GM12878 (cell line): ENCODE measurements at regions not wholly inside any gene's neighbourhood (a gene's known extent, or its start where the extent isn't known, plus 50 kb on each side); places are given as distances from the start of the nearest gene placed in this dataset.

Experiments
- ATF7 ChIP-seq: fragments of 450-650 bp; IDR thresholded peaks from 2 replicates; pipeline ENCODE4 v1.6.1; 2016; ENCODE audit warnings: low read depth, mild to moderate bottlenecking
- CBX5 ChIP-seq: sonication (generic); IDR thresholded peaks from 2 replicates; pipeline ENCODE4 v1.6.1; 2016; ENCODE audit warnings: low read depth, moderate library complexity, mild to moderate bottlenecking, inconsistent platforms
- CUX1 ChIP-seq: IDR thresholded peaks from 2 replicates; pipeline ENCODE4 v1.6.1; 2012; ENCODE audit warnings: improper control_type of control experiment, low read depth, low read length; ENCODE audit not compliant: insufficient replicate concordance
- ESRRA ChIP-seq: IDR thresholded peaks from 2 replicates; pipeline ENCODE4 v1.6.1; 2012; ENCODE audit warnings: mild to moderate bottlenecking, low read length, improper control_type of control experiment
- ETV6 ChIP-seq, 2 experiments: fragments of 450-650 bp in 1 of 2; IDR thresholded peaks in 1 of 2; conservative IDR thresholded peaks in 1 of 2; 2 replicates each; pipeline ENCODE4 v1.6.1; 2014; ENCODE audit warnings: antibody characterized with exemption in 1 of 2, borderline replicate concordance in 1 of 2, low read depth in 1 of 2, mild to moderate bottlenecking in 1 of 2, moderate library complexity in 1 of 2
- HDAC6 ChIP-seq: fragments of 200-600 bp; sonication (generic); IDR thresholded peaks from one replicate; pipeline ENCODE4 v1.8.0; 2017; ENCODE audit warnings: antibody characterized with exemption; ENCODE audit not compliant: unreplicated experiment
- JUND ChIP-seq: IDR thresholded peaks from 2 replicates; pipeline ENCODE4 v1.6.1; 2012; ENCODE audit warnings: low read depth, mild to moderate bottlenecking, low read length, improper control_type of control experiment, moderate library complexity
- SREBF1 ChIP-seq: IDR thresholded peaks from 2 replicates; pipeline ENCODE4 v1.6.1; 2012; ENCODE audit warnings: mild to moderate bottlenecking, low read length
- TARDBP ChIP-seq: IDR thresholded peaks from 2 replicates; pipeline ENCODE4 v1.6.1; 2016; ENCODE audit warnings: borderline replicate concordance
- USF1 ChIP-seq: IDR thresholded peaks from 2 replicates; pipeline ENCODE4 v1.6.1; 2011; ENCODE audit warnings: borderline replicate concordance, low read depth, mild to moderate bottlenecking, moderate library complexity, mixed read lengths, low read length; ENCODE audit not compliant: insufficient read depth; ENCODE audit errors: extremely low read length
- ZNF622 ChIP-seq: fragments of 450-650 bp; IDR thresholded peaks from 2 replicates; pipeline ENCODE4 v1.6.1; 2017; ENCODE audit warnings: mild to moderate bottlenecking, inconsistent platforms
- TF ChIP-seq, protein P1 (sequence below): fragments of 450-650 bp; IDR thresholded peaks from 2 replicates; pipeline ENCODE4 v1.6.1; 2017; ENCODE audit warnings: mild to moderate bottlenecking, moderate library complexity
- TF ChIP-seq, protein P2 (sequence below): fragments of 450-650 bp; IDR thresholded peaks from 2 replicates; pipeline ENCODE4 v1.6.1; 2017; ENCODE audit warnings: antibody characterized with exemption, mild to moderate bottlenecking, moderate library complexity
- TF ChIP-seq, protein P3 (sequence below): IDR thresholded peaks from 2 replicates; pipeline ENCODE4 v1.6.1; 2012; ENCODE audit warnings: low read length, inconsistent platforms

DNA sequence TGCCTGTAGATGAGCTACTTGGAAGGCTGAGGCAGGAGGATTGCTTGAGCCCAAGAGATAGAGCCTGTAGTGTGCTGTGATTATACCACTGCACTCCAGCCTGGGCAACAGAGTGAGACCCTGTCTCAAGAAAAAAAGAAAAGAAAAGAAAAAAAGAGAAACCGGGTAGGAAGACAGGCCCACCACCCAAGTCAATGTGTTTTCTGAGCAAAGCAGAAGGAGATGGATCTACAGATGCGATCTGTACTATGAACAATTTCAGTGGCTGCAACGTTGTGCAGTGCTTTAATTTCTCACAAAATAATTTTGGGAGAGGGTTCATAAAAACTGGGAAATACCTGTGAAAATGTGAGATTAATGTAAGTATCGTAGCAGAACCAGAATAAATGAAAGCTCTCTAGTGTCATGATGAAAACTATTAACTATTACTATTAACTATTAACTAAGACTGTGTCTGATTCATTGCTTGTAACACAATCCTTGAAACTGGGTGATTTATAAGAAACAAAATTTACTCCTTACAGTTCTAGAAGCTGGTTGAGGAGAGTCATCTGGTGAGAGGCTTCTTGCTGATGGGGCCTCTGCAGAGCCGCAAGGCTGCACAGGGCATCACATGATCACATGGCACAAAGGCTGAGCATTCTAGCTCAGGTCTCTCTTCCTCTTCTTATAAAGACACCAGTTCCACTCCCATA is 233.1 kb upstream of the ZNF217 start (continued):
- TF ChIP-seq CUX1 (no peak), SREBF1 (no peak), ZNF622 (no peak), JUND (no peak), USF1 (peak; percentile 67), ETV6 (conservative IDR thresholded peaks at IDR 0.05 in 1 of 2, IDR thresholded peaks at IDR 0.05 in 1 of 2; ENCODE audit: borderline replicate concordance in 1 of 2, low read depth in 1 of 2) (0 out of 4 replicates have a peak, but pooled peaks of 1 of the 2 experiments have one; percentile 23), ATF7 (0 out of 2 replicates have a peak, but pooled peaks have one; percentile 26), ESRRA (no peak), TARDBP (no peak), HDAC6 (no peak), CBX5 (no peak)
- TF ChIP-seq, protein P1, sequence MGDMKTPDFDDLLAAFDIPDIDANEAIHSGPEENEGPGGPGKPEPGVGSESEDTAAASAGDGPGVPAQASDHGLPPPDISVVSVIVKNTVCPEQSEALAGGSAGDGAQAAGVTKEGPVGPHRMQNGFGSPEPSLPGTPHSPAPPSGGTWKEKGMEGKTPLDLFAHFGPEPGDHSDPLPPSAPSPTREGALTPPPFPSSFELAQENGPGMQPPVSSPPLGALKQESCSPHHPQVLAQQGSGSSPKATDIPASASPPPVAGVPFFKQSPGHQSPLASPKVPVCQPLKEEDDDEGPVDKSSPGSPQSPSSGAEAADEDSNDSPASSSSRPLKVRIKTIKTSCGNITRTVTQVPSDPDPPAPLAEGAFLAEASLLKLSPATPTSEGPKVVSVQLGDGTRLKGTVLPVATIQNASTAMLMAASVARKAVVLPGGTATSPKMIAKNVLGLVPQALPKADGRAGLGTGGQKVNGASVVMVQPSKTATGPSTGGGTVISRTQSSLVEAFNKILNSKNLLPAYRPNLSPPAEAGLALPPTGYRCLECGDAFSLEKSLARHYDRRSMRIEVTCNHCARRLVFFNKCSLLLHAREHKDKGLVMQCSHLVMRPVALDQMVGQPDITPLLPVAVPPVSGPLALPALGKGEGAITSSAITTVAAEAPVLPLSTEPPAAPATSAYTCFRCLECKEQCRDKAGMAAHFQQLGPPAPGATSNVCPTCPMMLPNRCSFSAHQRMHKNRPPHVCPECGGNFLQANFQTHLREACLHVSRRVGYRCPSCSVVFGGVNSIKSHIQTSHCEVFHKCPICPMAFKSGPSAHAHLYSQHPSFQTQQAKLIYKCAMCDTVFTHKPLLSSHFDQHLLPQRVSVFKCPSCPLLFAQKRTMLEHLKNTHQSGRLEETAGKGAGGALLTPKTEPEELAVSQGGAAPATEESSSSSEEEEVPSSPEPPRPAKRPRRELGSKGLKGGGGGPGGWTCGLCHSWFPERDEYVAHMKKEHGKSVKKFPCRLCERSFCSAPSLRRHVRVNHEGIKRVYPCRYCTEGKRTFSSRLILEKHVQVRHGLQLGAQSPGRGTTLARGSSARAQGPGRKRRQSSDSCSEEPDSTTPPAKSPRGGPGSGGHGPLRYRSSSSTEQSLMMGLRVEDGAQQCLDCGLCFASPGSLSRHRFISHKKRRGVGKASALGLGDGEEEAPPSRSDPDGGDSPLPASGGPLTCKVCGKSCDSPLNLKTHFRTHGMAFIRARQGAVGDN = no peak
- TF ChIP-seq, protein P2, sequence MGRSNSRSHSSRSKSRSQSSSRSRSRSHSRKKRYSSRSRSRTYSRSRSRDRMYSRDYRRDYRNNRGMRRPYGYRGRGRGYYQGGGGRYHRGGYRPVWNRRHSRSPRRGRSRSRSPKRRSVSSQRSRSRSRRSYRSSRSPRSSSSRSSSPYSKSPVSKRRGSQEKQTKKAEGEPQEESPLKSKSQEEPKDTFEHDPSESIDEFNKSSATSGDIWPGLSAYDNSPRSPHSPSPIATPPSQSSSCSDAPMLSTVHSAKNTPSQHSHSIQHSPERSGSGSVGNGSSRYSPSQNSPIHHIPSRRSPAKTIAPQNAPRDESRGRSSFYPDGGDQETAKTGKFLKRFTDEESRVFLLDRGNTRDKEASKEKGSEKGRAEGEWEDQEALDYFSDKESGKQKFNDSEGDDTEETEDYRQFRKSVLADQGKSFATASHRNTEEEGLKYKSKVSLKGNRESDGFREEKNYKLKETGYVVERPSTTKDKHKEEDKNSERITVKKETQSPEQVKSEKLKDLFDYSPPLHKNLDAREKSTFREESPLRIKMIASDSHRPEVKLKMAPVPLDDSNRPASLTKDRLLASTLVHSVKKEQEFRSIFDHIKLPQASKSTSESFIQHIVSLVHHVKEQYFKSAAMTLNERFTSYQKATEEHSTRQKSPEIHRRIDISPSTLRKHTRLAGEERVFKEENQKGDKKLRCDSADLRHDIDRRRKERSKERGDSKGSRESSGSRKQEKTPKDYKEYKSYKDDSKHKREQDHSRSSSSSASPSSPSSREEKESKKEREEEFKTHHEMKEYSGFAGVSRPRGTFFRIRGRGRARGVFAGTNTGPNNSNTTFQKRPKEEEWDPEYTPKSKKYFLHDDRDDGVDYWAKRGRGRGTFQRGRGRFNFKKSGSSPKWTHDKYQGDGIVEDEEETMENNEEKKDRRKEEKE = no peak
- TF ChIP-seq, protein P3, sequence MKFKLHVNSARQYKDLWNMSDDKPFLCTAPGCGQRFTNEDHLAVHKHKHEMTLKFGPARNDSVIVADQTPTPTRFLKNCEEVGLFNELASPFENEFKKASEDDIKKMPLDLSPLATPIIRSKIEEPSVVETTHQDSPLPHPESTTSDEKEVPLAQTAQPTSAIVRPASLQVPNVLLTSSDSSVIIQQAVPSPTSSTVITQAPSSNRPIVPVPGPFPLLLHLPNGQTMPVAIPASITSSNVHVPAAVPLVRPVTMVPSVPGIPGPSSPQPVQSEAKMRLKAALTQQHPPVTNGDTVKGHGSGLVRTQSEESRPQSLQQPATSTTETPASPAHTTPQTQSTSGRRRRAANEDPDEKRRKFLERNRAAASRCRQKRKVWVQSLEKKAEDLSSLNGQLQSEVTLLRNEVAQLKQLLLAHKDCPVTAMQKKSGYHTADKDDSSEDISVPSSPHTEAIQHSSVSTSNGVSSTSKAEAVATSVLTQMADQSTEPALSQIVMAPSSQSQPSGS = 0 out of 2 replicates have a peak, but pooled peaks have one; percentile 19
